K562 (cell line): ENCODE measurements at regions not wholly inside any gene's neighbourhood (a gene's known extent, or its start where the extent isn't known, plus 50 kb on each side); places are given as distances from the start of the nearest gene placed in this dataset.

Experiments used
- ATAC-seq: fragments of 200-7000 bp; cut with Tn5 transposase; 3 replicates; pipeline ENCODE4 v1.9.1; 2020; ENCODE audit warnings: moderate library complexity
- BruUV-seq: library from RNA; stranded (reverse); fragments of 400-500 nt; replicated peaks from 2 replicates; lab custom pipeline; 2021; lab: Mats Ljungman, UMichigan
- CTCF ChIA-PET: fragments of 300-600 bp; formaldehyde crosslinking; extraction: SDS; loops from one replicate; lab custom pipeline; 2021; ENCODE audit warnings: low intra/inter-chr PET ratio; lab: Yijun Ruan, JAX
- POLR2A ChIA-PET: fragments of 300-600, 350-650 bp; sonication (Branson Sonifier 250); formaldehyde crosslinking; extraction: SDS; loops from one replicate; lab custom pipeline; 2021; ENCODE audit warnings: antibody characterized with exemption, inconsistent platforms; lab: Yijun Ruan, JAX
- DNase-seq, 4 experiments: peaks; one replicate each; pipeline versions ENCODE4 v3.0.0 to v3.0.0-alpha.2; 2011 to 2018; ENCODE audit warnings: low spot score in 3 of 4, mixed read lengths in 3 of 4; ENCODE audit errors: extremely low read depth in 1 of 4
- FAIRE-seq: peaks from 2 replicates; lab custom pipeline; 2011; peaks lifted over from hg19 to GRCh38; lab: Jason Lieb, UNC
- H2AFZ ChIP-seq: 2 replicates; pipeline ENCODE4 v1.6.0; 2011; ENCODE audit warnings: low read depth, low read length, control low read depth, inconsistent platforms
- H3K27ac ChIP-seq: fragments of 200-600 bp; 3 replicates; pipeline ENCODE4 v1.8.0; 2011; ENCODE audit warnings: low read depth, mild to moderate bottlenecking, control low read depth, inconsistent platforms, low read length, moderate library complexity, mixed read lengths; ENCODE audit errors: extremely low read depth
- H3K27me3 ChIP-seq, 2 experiments: fragments of 300-600 bp in 1 of 2; 2 replicates in 1 of 2; 3 replicates in 1 of 2; pipeline versions ENCODE4 v1.6.0 to v1.8.0; 2011; ENCODE audit warnings: inconsistent platforms in 2 of 2, low read length in 2 of 2, mild to moderate bottlenecking in 1 of 2, mixed read lengths in 1 of 2, moderate library complexity in 1 of 2; ENCODE audit not compliant: control insufficient read depth in 2 of 2, insufficient read depth in 2 of 2
- H3K36me3 ChIP-seq: fragments of 300-600 bp; 3 replicates; pipeline ENCODE4 v1.8.0; 2011; ENCODE audit warnings: mild to moderate bottlenecking, low read length, inconsistent platforms; ENCODE audit not compliant: control insufficient read depth, insufficient read depth
- H3K4me1 ChIP-seq, 2 experiments: fragments of 200-600 bp in 1 of 2; replicated peaks in 1 of 2; 2 replicates in 1 of 2; 3 replicates in 1 of 2; pipeline versions ENCODE4 v1.5.1 to v1.8.0; 2011; ENCODE audit warnings: inconsistent platforms in 2 of 2, low read length in 2 of 2, mild to moderate bottlenecking in 1 of 2, mixed read lengths in 1 of 2, moderate library complexity in 1 of 2; ENCODE audit not compliant: control insufficient read depth in 2 of 2, insufficient read depth in 2 of 2
- H3K4me2 ChIP-seq: 2 replicates; pipeline ENCODE4 v1.6.1; 2011; ENCODE audit warnings: low read length, control low read depth, inconsistent platforms, mixed read lengths; ENCODE audit not compliant: insufficient read depth
- H3K4me3 ChIP-seq: fragments of 200-600 bp; sonication (generic), shearing (Covaris generic); 2 replicates; pipeline ENCODE4 v1.5.1; 2016; ENCODE audit warnings: control low read depth, inconsistent platforms
- H3K79me2 ChIP-seq: fragments of 200-600 bp; 3 replicates; pipeline ENCODE4 v1.8.0; 2011; ENCODE audit warnings: low read length, inconsistent platforms; ENCODE audit not compliant: control insufficient read depth, insufficient read depth
- H3K9ac ChIP-seq, 2 experiments: 2 replicates each; pipeline versions ENCODE4 v1.6.0 to v1.6.1; 2011; ENCODE audit warnings: low read depth in 2 of 2, low read length in 2 of 2, control low read depth in 1 of 2, inconsistent platforms in 1 of 2, mild to moderate bottlenecking in 1 of 2, mixed read lengths in 1 of 2; ENCODE audit not compliant: insufficient read depth in 1 of 2
- H3K9me1 ChIP-seq: one replicate; pipeline ENCODE4 v1.6.0; 2011; ENCODE audit warnings: inconsistent platforms, mild to moderate bottlenecking, low read length, moderate library complexity; ENCODE audit not compliant: control insufficient read depth, insufficient read depth
- H3K9me3 ChIP-seq: replicated peaks from 2 replicates; pipeline ENCODE4 v1.5.1; 2011; ENCODE audit warnings: low read depth, low read length, inconsistent platforms; ENCODE audit not compliant: control insufficient read depth, insufficient read depth
- H4K20me1 ChIP-seq: replicated peaks from 2 replicates; pipeline ENCODE4 v1.6.1; 2011; ENCODE audit warnings: low read length, inconsistent platforms, mixed read lengths; ENCODE audit not compliant: control insufficient read depth, insufficient read depth
- CC2D1A ChIP-seq: fragments of 450-650 bp; IDR thresholded peaks from 2 replicates; pipeline ENCODE4 v1.6.1; 2017; ENCODE audit warnings: mild to moderate bottlenecking
- ETV1 ChIP-seq: fragments of 450-650 bp; conservative IDR thresholded peaks from 2 replicates; pipeline ENCODE4 v1.6.1; 2016; ENCODE audit warnings: missing genetic modification characterization, control low read depth, low read depth, missing compliant biosample characterization
- NELFE ChIP-seq: IDR thresholded peaks from 2 replicates; pipeline ENCODE4 v1.6.1; 2011; ENCODE audit warnings: mild to moderate bottlenecking; ENCODE audit not compliant: insufficient read depth, insufficient read length
- POLR2AphosphoS5 ChIP-seq: IDR thresholded peaks from 2 replicates; pipeline ENCODE4 v1.6.1; 2011; ENCODE audit warnings: mild to moderate bottlenecking, low read depth, low read length, moderate library complexity; ENCODE audit not compliant: control insufficient read depth, insufficient read depth
- PREB ChIP-seq: sonication (generic); formaldehyde crosslinking; IDR thresholded peaks from 2 replicates; pipeline ENCODE4 v1.8.1; 2023; ENCODE audit warnings: mild to moderate bottlenecking, missing genetic modification reagents
- PRPF4 ChIP-seq: fragments of 200-400 bp; formaldehyde crosslinking; IDR thresholded peaks from one replicate; pipeline ENCODE4 v1.6.1; 2017; ENCODE audit warnings: low read length, low read depth, mild to moderate bottlenecking; ENCODE audit not compliant: insufficient read depth, poor library complexity, severe bottlenecking
- RAD21 ChIP-seq, 2 experiments: fragments of 250-450 bp in 1 of 2; fragments of 450-650 bp in 1 of 2; sonication (Bioruptor Pico) in 1 of 2; formaldehyde crosslinking in 1 of 2; IDR thresholded peaks in 1 of 2; conservative IDR thresholded peaks in 1 of 2; 2 replicates each; pipeline versions ENCODE4 v1.4.0 to v1.8.0; 2020 to 2022; ENCODE audit warnings: mild to moderate bottlenecking in 2 of 2, moderate library complexity in 1 of 2
- ZNF146 ChIP-seq: IDR thresholded peaks from one replicate; pipeline ENCODE4 v1.6.1; 2018; ENCODE audit warnings: missing compliant biosample characterization; ENCODE audit not compliant: unreplicated experiment
- ZNF318 ChIP-seq, 2 experiments: fragments of 450-650 bp; IDR thresholded peaks; 2 replicates each; pipeline ENCODE4 v1.6.1; 2016; ENCODE audit warnings: mild to moderate bottlenecking in 2 of 2, borderline replicate concordance in 1 of 2, low read depth in 1 of 2, moderate library complexity in 1 of 2
- WGBS: fragments of 100-300 bp; shearing (Covaris generic); methylation state at CpG from one replicate; pipeline ENCODE4 v1.1.6; 2016; ENCODE audit warnings: low coverage, mixed read lengths; ENCODE audit not compliant: insufficient coverage; ENCODE audit errors: missing lambda C conversion rate; 5-methylcytosine and 5-hydroxymethylcytosine counted together
- in situ Hi-C: fragments of 300-500 bp; cut with MboI; formaldehyde crosslinking; loops from 4 replicates; pipeline ENCODE4 v1.15.0; 2018; ENCODE audit warnings: inconsistent platforms, mixed read lengths
- intact Hi-C: fragments of 100-400 bp; cut with micrococcal nuclease; formaldehyde crosslinking; loops from 2 replicates; pipeline ENCODE4 v1.14.2; 2022
- TF ChIP-seq, protein P1 (sequence below): fragments of 450-650 bp; IDR thresholded peaks from 2 replicates; pipeline ENCODE4 v1.6.1; 2017; ENCODE audit warnings: mild to moderate bottlenecking, moderate library complexity

DNA sequence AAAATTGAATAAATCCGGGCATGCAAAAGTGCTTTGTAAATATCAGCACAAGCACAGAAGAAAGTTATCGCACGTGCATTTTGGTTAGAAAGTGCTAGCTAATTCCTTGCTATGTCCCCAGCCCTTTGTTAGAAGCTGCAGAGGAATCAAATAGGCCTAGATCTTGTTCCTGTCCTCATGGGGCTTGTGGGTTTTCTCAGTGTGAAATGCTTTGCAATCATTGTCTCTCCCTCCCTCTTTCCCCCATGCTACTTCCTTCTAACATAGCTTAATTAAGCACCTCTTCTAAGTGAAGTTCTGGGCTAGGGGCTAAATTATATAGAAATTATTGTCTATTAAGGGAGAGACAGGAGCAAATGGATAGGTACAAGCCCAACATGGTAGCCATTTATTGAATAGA is 271.7 kb downstream of the RPLP1 start:
- no peak for FAIRE-seq
- no peak for ATAC-seq
- H3K4me2 ChIP-seq = no peak overlapping the region
- H3K9me1 ChIP-seq = no peaks in the 10 kb centered on the region
- H2AFZ ChIP-seq = no peak overlapping the region
- no peak overlapping the region for H3K27ac ChIP-seq
- WGBS = 4% methylated on average over 3 of the region's 3 CpGs
- H3K36me3 ChIP-seq = no peaks in the 10 kb centered on the region
- no peak for DNase-seq
- no peaks in the 10 kb centered on the region for H3K79me2 ChIP-seq
- peaks cover 0 to 4% of the 10 kb centered on the region in 2 experiments; a peak in 2 of 5 replicates for H3K4me1 ChIP-seq
- POLR2A ChIA-PET = no interaction called here
- no peak overlapping the region for H3K9ac ChIP-seq
- H3K9me3 ChIP-seq = no peaks in the 10 kb centered on the region
- CTCF ChIA-PET = no interaction called here
- no TSS peak for BruUV-seq
- in situ Hi-C loops = no loop called here
- no peaks in the 10 kb centered on the region for H4K20me1 ChIP-seq
- peaks cover 0 to 17% of the 10 kb centered on the region in 2 experiments; a peak in 2 of 5 replicates for H3K27me3 ChIP-seq
- no peak overlapping the region for H3K4me3 ChIP-seq
- intact Hi-C loops = loop anchor here (5.0 kb wide), 1 partner anchor 763 kb away; no protein-coding TSS in a partner anchor
- TF ChIP-seq RAD21 (CRISPR knock-in tag; conservative IDR thresholded peaks at IDR 0.05 in 1 of 2, IDR thresholded peaks at IDR 0.05 in 1 of 2) = no peak
- no peak for TF ChIP-seq CC2D1A
- no peak for TF ChIP-seq ZNF146
- no peak for TF ChIP-seq ETV1 (tag)
- TF ChIP-seq, protein P1, sequence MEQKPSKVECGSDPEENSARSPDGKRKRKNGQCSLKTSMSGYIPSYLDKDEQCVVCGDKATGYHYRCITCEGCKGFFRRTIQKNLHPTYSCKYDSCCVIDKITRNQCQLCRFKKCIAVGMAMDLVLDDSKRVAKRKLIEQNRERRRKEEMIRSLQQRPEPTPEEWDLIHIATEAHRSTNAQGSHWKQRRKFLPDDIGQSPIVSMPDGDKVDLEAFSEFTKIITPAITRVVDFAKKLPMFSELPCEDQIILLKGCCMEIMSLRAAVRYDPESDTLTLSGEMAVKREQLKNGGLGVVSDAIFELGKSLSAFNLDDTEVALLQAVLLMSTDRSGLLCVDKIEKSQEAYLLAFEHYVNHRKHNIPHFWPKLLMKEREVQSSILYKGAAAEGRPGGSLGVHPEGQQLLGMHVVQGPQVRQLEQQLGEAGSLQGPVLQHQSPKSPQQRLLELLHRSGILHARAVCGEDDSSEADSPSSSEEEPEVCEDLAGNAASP = no peak
- TF ChIP-seq PRPF4 = no peak
- TF ChIP-seq POLR2AphosphoS5 = no peak
- TF ChIP-seq ZNF318 (IDR thresholded peaks at IDR 0.05; ENCODE audit: borderline replicate concordance in 1 of 2, low read depth in 1 of 2) = no peak
- no peak for TF ChIP-seq PREB (CRISPR knock-in tag)
- no peak for TF ChIP-seq NELFE
